HG03025 (cell line): ENCODE measurements at regions not wholly inside any gene's neighbourhood (a gene's known extent, or its start where the extent isn't known, plus 50 kb on each side); places are given as distances from the start of the nearest gene placed in this dataset.

Source experiments
- ATAC-seq: cut with Tn5 transposase; IDR thresholded peaks from one replicate; pipeline ENCODE4 v1.9.1; 2021; ENCODE audit warnings: mild to moderate bottlenecking, moderate library complexity; ENCODE audit not compliant: unreplicated experiment, low FRiP score

DNA sequence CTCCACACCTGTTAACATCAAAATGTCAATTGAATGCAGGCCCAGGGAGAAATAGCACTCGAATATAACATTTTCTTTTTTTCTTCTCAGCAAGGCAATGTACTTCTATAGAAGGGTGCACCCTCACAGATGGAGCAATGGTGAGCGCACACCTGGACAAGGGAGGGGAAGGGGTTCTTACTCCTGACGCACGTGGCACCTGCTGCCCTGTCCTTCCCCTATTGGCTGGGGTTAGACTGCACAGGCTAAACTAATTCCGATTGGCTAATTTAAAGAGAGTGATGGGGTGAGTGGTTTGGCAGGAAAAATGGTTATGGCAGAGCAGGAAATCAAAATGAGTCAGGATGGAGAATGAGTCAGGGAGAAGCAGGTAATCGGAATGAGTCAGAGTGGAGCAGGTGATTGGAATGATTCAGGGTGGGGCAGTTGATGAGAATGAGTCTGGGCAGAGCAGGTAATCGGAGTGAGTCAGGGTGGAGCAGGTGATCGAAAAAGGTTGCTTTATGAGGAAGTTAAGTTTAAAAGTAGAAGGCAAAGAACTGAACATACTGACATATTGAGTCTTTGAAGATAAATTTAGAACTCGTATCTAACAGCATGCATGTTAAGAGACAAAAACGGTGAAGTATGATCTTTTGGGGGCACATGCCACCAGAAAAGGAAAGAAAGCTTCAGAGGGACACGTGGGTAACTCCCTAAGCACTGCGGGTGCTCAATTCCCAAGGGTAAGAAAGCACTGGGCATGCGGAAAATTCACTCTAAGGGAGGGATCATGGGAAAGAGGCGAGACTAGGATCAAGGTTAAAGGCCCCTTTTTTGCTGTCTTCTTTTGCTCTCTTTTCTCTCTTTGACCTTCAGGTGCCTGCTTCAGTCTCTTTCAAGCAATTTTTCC is 72.9 kb upstream of the GALNT15 start:
- no peak for ATAC-seq

- ATAC-seq: no peak
These were observed 72.3 kb upstream of the GALNT15 start for GRCh38 chr3:16102187-16102561.

GRCh38 chr3:16102905-16103364 is 71.5 kb upstream of the GALNT15 start:
- no peak for ATAC-seq

GRCh38 chr3:16103472-16103871 is 71.0 kb upstream of the GALNT15 start:
- ATAC-seq: no peak

DNA sequence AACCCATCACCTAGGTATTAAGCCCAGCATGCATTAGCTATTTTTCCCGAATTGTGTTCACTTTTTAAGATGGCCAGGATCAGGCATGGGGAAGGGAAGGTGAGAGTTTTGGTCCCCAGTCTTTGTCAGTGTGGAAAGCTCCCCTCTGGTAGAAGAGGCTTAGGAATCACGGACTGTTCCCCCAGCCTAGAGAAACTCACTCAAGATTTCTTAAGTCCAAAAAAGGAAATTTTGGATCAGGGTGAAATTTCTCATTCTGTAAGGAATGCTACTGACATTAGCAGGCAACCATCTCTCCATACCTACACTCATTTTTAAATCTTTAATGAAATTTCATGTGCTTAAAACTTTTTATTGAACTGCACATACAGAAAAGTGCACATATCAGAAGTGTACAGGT is 70.3 kb upstream of the GALNT15 start:
- no peak for ATAC-seq

DNA sequence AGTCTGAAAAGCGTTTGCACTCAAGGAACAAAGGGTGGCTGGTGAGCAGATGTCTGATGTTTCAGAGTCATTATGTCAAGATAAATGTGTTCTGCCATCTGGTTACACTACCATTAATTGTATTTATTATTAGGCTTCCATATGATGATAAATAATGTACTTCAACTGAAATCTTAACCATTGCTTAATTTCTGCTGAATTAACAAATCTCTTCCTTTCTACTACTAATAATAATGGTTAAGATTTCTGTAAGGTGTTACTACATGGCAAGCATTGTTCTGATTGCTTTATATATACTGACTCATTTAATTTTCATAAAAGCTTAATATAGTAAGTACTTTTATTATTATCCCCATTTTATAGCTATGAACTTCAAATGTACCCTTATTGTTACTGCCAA is 68.4 kb upstream of the GALNT15 start:
- no peak for ATAC-seq

- ATAC-seq: no peak
These were observed 66.1 kb upstream of the GALNT15 start for GRCh38 chr3:16108424-16108823.

DNA sequence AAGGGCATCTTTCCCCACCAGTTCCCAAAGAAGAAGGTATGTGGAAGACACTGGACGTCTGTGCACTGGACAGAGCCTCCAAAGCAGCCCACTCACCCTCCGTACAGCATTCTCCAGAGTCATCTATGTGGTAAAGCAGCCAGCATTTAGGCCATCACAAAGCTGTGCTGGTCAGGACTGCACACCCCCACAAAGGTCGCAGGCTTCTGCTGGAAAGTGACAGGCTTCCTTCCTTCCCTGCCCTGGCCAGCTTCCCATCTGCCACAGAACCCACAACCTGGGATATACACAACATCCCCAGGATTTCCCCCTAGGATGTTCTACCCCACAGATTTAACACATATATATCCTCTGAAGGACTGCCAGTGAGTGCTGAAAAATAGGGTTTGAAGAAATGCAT is 64.6 kb upstream of the GALNT15 start:
- no peak for ATAC-seq

DNA sequence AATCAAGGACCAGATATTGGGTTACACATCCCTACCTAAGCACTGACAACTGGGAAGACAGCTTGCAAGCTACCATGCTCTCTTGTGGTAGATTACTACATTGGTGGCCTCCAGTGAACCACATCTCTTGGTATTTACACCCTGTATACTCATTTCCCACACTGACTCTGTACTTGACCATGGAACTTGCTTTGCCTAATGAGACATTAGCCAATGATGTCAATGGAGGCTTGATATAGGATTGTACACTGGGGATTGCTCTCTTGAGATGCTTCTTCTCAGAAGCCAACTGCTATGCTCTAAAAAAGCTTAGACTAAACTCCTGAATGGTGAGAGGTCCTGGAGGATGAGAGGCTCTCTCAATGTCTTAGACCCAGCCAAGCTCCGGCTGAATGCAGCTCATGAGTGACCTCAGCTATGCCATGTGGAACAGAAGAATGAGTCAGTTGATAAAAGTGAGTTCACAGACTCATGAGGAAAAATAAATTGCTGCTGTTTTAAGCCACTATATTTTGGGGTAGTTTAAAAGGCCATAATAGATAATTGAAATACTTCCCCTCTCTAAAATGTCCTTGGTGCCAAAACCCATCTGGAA is 61.5 kb upstream of the GALNT15 start:
- no peak for ATAC-seq

DNA sequence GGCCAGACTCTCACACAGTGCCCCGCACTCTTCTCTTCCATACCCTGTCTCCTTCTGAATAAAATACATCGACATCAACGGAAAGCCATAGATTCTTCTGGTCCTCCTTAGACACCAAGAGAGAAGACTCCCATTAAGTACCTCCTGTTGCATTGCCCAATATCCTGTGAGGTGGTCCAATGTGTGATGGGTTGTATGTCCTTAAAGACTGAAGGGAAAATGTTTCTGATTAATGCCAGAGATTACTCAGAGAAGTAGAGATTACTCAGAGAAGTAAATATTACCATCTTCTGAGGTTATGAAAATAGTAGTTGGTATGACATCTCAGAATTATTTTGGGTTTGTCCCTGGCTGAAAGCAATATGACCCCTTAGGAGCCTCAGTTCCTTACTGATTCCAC is 60.8 kb upstream of the GALNT15 start:
- ATAC-seq: no peak

GRCh38 chr3:16114429-16114828 is 60.1 kb upstream of the GALNT15 start:
- no peak for ATAC-seq

DNA sequence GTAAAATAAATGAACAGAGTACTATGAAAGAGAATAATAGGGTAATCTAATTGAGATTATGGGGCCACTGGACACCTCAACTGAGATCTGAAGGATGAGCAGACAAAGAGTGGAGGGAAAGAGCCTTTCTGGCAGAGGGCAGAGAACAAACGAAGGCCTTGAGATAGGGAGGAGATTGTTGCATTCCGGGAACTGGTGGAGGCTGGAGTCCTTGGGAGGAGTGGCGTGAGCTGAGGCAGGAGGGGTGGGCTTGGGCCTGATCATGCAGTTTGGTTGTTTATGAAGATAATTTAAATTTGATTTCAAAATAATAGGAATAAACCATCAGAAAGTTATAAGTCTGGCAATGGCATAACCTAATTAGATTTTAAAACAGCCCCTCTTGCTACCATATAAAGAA is 59.5 kb upstream of the GALNT15 start:
- ATAC-seq: no peak

- ATAC-seq: no peak
These were observed 56.1 kb upstream of the GALNT15 start for GRCh38 chr3:16118396-16118795.

DNA sequence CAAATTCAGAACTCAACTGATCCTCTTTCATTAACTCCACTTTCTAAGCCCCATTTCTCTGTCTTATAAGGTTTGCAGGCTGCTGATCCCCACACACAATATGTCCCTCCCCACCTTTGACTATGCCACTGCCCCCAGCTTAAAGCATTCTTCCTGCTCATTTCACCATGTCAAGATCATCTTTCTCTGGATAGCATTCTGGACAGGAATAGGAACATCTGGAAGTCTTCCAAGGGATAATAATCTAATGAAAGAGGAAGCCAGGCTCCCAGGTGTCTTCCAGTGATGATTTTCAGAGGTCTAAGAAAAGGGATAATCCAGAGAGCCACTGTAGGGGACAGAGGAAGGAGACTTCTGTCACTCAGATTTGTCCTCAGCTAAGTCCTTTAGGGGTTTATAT is 54.6 kb upstream of the GALNT15 start:
- no peak for ATAC-seq

DNA sequence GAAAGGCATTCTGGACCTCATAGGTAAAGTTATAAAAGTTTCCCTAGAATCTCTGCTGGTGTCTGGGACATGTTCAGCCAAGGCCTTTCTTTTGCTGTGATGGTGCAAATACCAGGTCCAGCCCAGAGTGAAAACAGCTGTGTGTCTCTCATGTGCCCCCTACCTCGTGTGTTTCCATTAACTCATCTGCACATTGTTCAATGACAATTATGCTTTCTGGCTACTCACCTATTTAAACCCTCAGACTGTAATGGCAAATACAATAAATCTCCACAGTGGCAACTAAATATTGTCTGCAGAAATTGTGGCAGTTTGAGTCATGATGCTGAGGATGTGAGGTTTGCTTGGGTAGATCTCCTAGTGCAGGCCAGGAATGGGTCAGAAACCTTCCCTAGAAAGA is 53.1 kb upstream of the GALNT15 start:
- no peak for ATAC-seq

DNA sequence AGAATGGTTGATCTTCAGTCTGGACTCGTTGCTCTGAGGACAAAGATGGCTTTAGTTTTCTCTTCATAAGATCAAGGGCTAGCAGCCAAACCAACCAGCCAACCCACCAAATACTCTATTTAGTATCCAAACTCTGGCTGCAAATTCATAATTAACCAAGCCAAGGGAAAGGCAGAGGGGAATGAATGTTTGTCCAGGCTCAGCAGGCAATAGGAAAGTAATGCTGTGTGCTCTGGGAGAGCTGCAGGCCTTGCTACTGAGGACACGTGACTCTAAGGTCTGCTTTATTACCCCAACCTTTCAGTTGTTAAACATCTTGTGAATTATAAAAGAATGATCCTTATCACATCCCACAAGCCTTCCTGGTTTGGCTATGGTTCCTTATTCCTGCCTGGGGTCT is 52.3 kb upstream of the GALNT15 start:
- no peak for ATAC-seq

- ATAC-seq: no peak
These were observed 51.8 kb upstream of the GALNT15 start for GRCh38 chr3:16122661-16123060.

- ATAC-seq: no peak
These were observed 49.8 kb upstream of the GALNT15 start for GRCh38 chr3:16124636-16125035.
